Hepatocyte (in vitro differentiated cells): ENCODE measurements at regions not wholly inside any gene's neighbourhood (a gene's known extent, or its start where the extent isn't known, plus 50 kb on each side); places are given as distances from the start of the nearest gene placed in this dataset.

Experiments used
- CTCF ChIP-seq: fragments of 200-600 bp; sonication (generic); IDR thresholded peaks from 2 replicates; pipeline ENCODE4 v1.5.1; 2016; ENCODE audit warnings: antibody characterized with exemption, mild to moderate bottlenecking; ENCODE audit not compliant: poor library complexity
- EZH2 ChIP-seq: fragments of 200-600 bp; sonication (generic); IDR thresholded peaks from 2 replicates; pipeline ENCODE4 v1.6.1; 2016; ENCODE audit warnings: antibody characterized with exemption, mild to moderate bottlenecking, borderline replicate concordance

- TF ChIP-seq CTCF (no peak), EZH2 (no peak)
Measured at GRCh38 chr11:109017489-109017888, 352.6 kb downstream of the DDX10 start.
